ENCODE measurements at regions not wholly inside any gene's neighbourhood (a gene's known extent, or its start where the extent isn't known, plus 50 kb on each side); places are given as distances from the start of the nearest gene placed in this dataset.

- TF ChIP-seq, protein P1, sequence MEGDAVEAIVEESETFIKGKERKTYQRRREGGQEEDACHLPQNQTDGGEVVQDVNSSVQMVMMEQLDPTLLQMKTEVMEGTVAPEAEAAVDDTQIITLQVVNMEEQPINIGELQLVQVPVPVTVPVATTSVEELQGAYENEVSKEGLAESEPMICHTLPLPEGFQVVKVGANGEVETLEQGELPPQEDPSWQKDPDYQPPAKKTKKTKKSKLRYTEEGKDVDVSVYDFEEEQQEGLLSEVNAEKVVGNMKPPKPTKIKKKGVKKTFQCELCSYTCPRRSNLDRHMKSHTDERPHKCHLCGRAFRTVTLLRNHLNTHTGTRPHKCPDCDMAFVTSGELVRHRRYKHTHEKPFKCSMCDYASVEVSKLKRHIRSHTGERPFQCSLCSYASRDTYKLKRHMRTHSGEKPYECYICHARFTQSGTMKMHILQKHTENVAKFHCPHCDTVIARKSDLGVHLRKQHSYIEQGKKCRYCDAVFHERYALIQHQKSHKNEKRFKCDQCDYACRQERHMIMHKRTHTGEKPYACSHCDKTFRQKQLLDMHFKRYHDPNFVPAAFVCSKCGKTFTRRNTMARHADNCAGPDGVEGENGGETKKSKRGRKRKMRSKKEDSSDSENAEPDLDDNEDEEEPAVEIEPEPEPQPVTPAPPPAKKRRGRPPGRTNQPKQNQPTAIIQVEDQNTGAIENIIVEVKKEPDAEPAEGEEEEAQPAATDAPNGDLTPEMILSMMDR (conservative IDR thresholded peaks at IDR 0.05; ENCODE audit: low read depth, low read length) = no peak
- TF ChIP-seq EZH2 (IDR thresholded peaks at IDR 0.05; ENCODE audit: borderline replicate concordance, low read depth, low read length, poor library complexity, severe bottlenecking) = no peak
These were observed 428.0 kb downstream of the FBXO15 start for GRCh38 chr18:73719611-73720010.

Data from A673 (cell line).